IMR-90 (cell line): ENCODE measurements at regions not wholly inside any gene's neighbourhood (a gene's known extent, or its start where the extent isn't known, plus 50 kb on each side); places are given as distances from the start of the nearest gene placed in this dataset.

Experiments
- BHLHE40 ChIP-seq: fragments of 150-350 bp; IDR thresholded peaks from 2 replicates; pipeline ENCODE4 v1.6.1; 2016; ENCODE audit warnings: mild to moderate bottlenecking, low read depth, low read length
- CHD1 ChIP-seq: IDR thresholded peaks from 2 replicates; pipeline ENCODE4 v1.6.1; 2012; ENCODE audit warnings: low read depth, low read length, improper control_type of control experiment
- CTCF ChIP-seq: conservative IDR thresholded peaks from 2 replicates; pipeline ENCODE4 v1.5.1; 2012; ENCODE audit warnings: mild to moderate bottlenecking, low read depth, low read length, improper control_type of control experiment
- ELK1 ChIP-seq: fragments of 150-350 bp; IDR thresholded peaks from 2 replicates; pipeline ENCODE4 v1.6.1; 2016; ENCODE audit warnings: low read depth, mild to moderate bottlenecking, low read length, moderate library complexity, borderline replicate concordance
- FOS ChIP-seq: fragments of 150-350 bp; IDR thresholded peaks from 2 replicates; pipeline ENCODE4 v1.6.1; 2016; ENCODE audit warnings: low read depth, low read length
- MAFK ChIP-seq: IDR thresholded peaks from 2 replicates; pipeline ENCODE4 v1.6.1; 2012; ENCODE audit warnings: low read depth, low read length, improper control_type of control experiment
- MAZ ChIP-seq: IDR thresholded peaks from 2 replicates; pipeline ENCODE4 v1.6.1; 2012; ENCODE audit warnings: low read depth, mild to moderate bottlenecking, low read length, improper control_type of control experiment, moderate library complexity, borderline replicate concordance
- MXI1 ChIP-seq: IDR thresholded peaks from 2 replicates; pipeline ENCODE4 v1.6.1; 2012; ENCODE audit warnings: low read depth, mild to moderate bottlenecking, low read length, moderate library complexity, borderline replicate concordance
- POLR2A ChIP-seq: IDR thresholded peaks from 2 replicates; pipeline ENCODE4 v1.6.1; 2012; ENCODE audit warnings: mild to moderate bottlenecking, low read depth, low read length
- RAD21 ChIP-seq: IDR thresholded peaks from 2 replicates; pipeline ENCODE4 v1.6.1; 2012; ENCODE audit warnings: low read length, improper control_type of control experiment
- RFX5 ChIP-seq: IDR thresholded peaks from 2 replicates; pipeline ENCODE4 v1.8.0; 2012; ENCODE audit warnings: low read depth, mild to moderate bottlenecking, low read length, moderate library complexity
- SMC3 ChIP-seq: fragments of 150-350 bp; IDR thresholded peaks from 2 replicates; pipeline ENCODE4 v1.6.1; 2016; ENCODE audit warnings: low read depth, mild to moderate bottlenecking, antibody characterized with exemption, low read length, moderate library complexity
- USF2 ChIP-seq: fragments of 150-350 bp; IDR thresholded peaks from 2 replicates; pipeline ENCODE4 v1.6.1; 2017; ENCODE audit warnings: mild to moderate bottlenecking, antibody characterized with exemption, low read length, low read depth

GRCh38 chr5:17105744-17106418 is 111.5 kb upstream of the BASP1 start:
- no peak for TF ChIP-seq MAFK
- no peak for TF ChIP-seq CTCF
- no peak for TF ChIP-seq RAD21
- TF ChIP-seq CHD1: no peak
- TF ChIP-seq POLR2A: no peak
- TF ChIP-seq BHLHE40: no peak
- TF ChIP-seq USF2: no peak
- TF ChIP-seq SMC3: no peak
- no peak for TF ChIP-seq MXI1
- TF ChIP-seq RFX5: no peak
- TF ChIP-seq FOS: no peak
- no peak for TF ChIP-seq MAZ
- TF ChIP-seq ELK1: no peak
